Endothelial cell of umbilical vein (primary cell): ENCODE measurements at regions not wholly inside any gene's neighbourhood (a gene's known extent, or its start where the extent isn't known, plus 50 kb on each side); places are given as distances from the start of the nearest gene placed in this dataset.

Experiments
- BruUV-seq: library from RNA; stranded (reverse); fragments of 400-500 nt; replicated peaks from 2 replicates; lab custom pipeline; 2021; lab: Mats Ljungman, UMichigan
- CTCF ChIA-PET: fragments of 300-600, 350-600 bp; sonication (Branson Sonifier 250); formaldehyde crosslinking; loops from one replicate; lab custom pipeline; 2021; ENCODE audit warnings: antibody characterized with exemption, inconsistent platforms; lab: Charles Lee
- POLR2A ChIA-PET: fragments of 300-600, 350-600 bp; sonication (Branson Sonifier 250); formaldehyde crosslinking; loops from one replicate; lab custom pipeline; 2021; ENCODE audit warnings: antibody characterized with exemption, inconsistent platforms; lab: Charles Lee
- DNase-seq: peaks from one replicate; pipeline ENCODE4 v3.0.0-alpha.2; 2011; ENCODE audit warnings: low read depth, low spot score
- FAIRE-seq: peaks from 2 replicates; lab custom pipeline; 2011; peaks lifted over from hg19 to GRCh38; lab: Jason Lieb, UNC
- H2AFZ ChIP-seq: 2 replicates; pipeline ENCODE4 v1.6.0; 2012; ENCODE audit warnings: low read depth, low read length, control low read depth, inconsistent platforms
- H3K27ac ChIP-seq: 2 replicates; pipeline ENCODE4 v1.5.1; 2011; ENCODE audit warnings: low read depth, mild to moderate bottlenecking, control low read depth, low read length, moderate library complexity; ENCODE audit not compliant: insufficient read depth
- H3K27me3 ChIP-seq, 2 experiments: 2 replicates each; pipeline versions ENCODE4 v1.6.0 to v1.6.1; 2011; ENCODE audit warnings: low read length in 2 of 2, mixed read lengths in 1 of 2; ENCODE audit not compliant: control insufficient read depth in 2 of 2, insufficient read depth in 2 of 2
- H3K36me3 ChIP-seq, 2 experiments: 2 replicates in 1 of 2; 3 replicates in 1 of 2; pipeline ENCODE4 v1.5.1; 2011; ENCODE audit warnings: low read length in 2 of 2, mild to moderate bottlenecking in 1 of 2, moderate library complexity in 1 of 2; ENCODE audit not compliant: control insufficient read depth in 2 of 2, insufficient read depth in 2 of 2; ENCODE audit errors: extremely low read depth in 1 of 2
- H3K4me1 ChIP-seq: 3 replicates; pipeline ENCODE4 v1.5.1; 2011; ENCODE audit warnings: mild to moderate bottlenecking, low read length; ENCODE audit not compliant: control insufficient read depth, insufficient read depth; ENCODE audit errors: extremely low read depth
- H3K4me2 ChIP-seq: 2 replicates; pipeline ENCODE4 v1.6.1; 2011; ENCODE audit warnings: low read length, control low read depth, mixed read lengths; ENCODE audit not compliant: insufficient read depth
- H3K4me3 ChIP-seq, 3 experiments: fragments of 200-600 bp in 1 of 3; sonication (generic), shearing (Covaris generic) in 1 of 3; replicated peaks in 1 of 3; 2 replicates each; pipeline ENCODE4 v1.5.1; 2011 to 2016; ENCODE audit warnings: control low read depth in 3 of 3, low read length in 3 of 3, mild to moderate bottlenecking in 2 of 3, inconsistent platforms in 1 of 3, low read depth in 1 of 3, moderate library complexity in 1 of 3; ENCODE audit not compliant: insufficient read depth in 1 of 3
- H3K79me2 ChIP-seq: 2 replicates; pipeline ENCODE4 v1.6.0; 2012; ENCODE audit warnings: low read length, inconsistent platforms; ENCODE audit not compliant: control insufficient read depth, insufficient read depth
- H3K9ac ChIP-seq: replicated peaks from 2 replicates; pipeline ENCODE3; 2011; ENCODE audit warnings: low read length, control low read depth; ENCODE audit not compliant: insufficient read depth; ENCODE audit errors: extremely low read depth
- H3K9me1 ChIP-seq: replicated peaks from 3 replicates; pipeline ENCODE4 v1.6.0; 2011; ENCODE audit warnings: mild to moderate bottlenecking, low read length; ENCODE audit not compliant: control insufficient read depth, insufficient read depth; ENCODE audit errors: extremely low read depth
- H3K9me3 ChIP-seq: replicated peaks from 2 replicates; pipeline ENCODE4 v1.5.1; 2012; ENCODE audit warnings: low read length, inconsistent platforms; ENCODE audit not compliant: control insufficient read depth, insufficient read depth
- H4K20me1 ChIP-seq: replicated peaks from 2 replicates; pipeline ENCODE3; 2011; ENCODE audit warnings: mild to moderate bottlenecking, low read length; ENCODE audit not compliant: control insufficient read depth, insufficient read depth; ENCODE audit errors: extremely low read depth
- CTCF ChIP-seq, 2 donors: IDR thresholded peaks; 1 replicate in 1 of 2; 2 replicates in 1 of 2; pipeline ENCODE4 v1.5.1; 2011; ENCODE audit warnings: low read length in 2 of 2, mild to moderate bottlenecking in 2 of 2, moderate library complexity in 2 of 2, control low read depth in 1 of 2, inconsistent platforms in 1 of 2, low read depth in 1 of 2; ENCODE audit not compliant: insufficient read depth in 1 of 2; ENCODE audit errors: extremely low read depth in 1 of 2
- EZH2 ChIP-seq: IDR thresholded peaks from 2 replicates; pipeline ENCODE4 v1.6.1; 2012; ENCODE audit warnings: borderline replicate concordance, low read depth, mild to moderate bottlenecking, moderate library complexity, low read length, inconsistent platforms; ENCODE audit not compliant: severe bottlenecking
- FOS ChIP-seq: IDR thresholded peaks from 2 replicates; pipeline ENCODE4 v1.6.1; 2011; ENCODE audit warnings: mild to moderate bottlenecking, low read length, moderate library complexity, borderline replicate concordance; ENCODE audit not compliant: insufficient read depth
- GATA2 ChIP-seq: IDR thresholded peaks from 2 replicates; pipeline ENCODE4 v1.7.0; 2011; ENCODE audit warnings: low read depth, mild to moderate bottlenecking, moderate library complexity, mixed read lengths, low read length; ENCODE audit not compliant: insufficient read length, insufficient read depth
- JUN ChIP-seq: IDR thresholded peaks from 2 replicates; pipeline ENCODE4 v1.6.1; 2011; ENCODE audit warnings: borderline replicate concordance, low read depth; ENCODE audit not compliant: insufficient read length, insufficient read depth
- MAX ChIP-seq: IDR thresholded peaks from 2 replicates; pipeline ENCODE4 v1.6.1; 2011; ENCODE audit not compliant: insufficient read depth, insufficient read length
- POLR2A ChIP-seq: IDR thresholded peaks from 2 replicates; pipeline ENCODE4 v1.6.1; 2012; ENCODE audit warnings: low read depth, mild to moderate bottlenecking, control low read depth, low read length
- POLR2AphosphoS5 ChIP-seq: IDR thresholded peaks from 2 replicates; pipeline ENCODE4 v1.6.1; 2012; ENCODE audit warnings: low read depth, mild to moderate bottlenecking, control low read depth, low read length, moderate library complexity; ENCODE audit not compliant: insufficient read depth
- dilution Hi-C: fragments of 300-500 bp; cut with MboI; formaldehyde crosslinking; loops from one replicate; pipeline ENCODE4 v1.15.0; 2019; ENCODE audit warnings: low sequenced_read_pairs; ENCODE audit not compliant: extremely low pct_ligation_motif_present
- intact Hi-C: fragments of 100-400 bp; cut with micrococcal nuclease; formaldehyde crosslinking; loops from one replicate; pipeline ENCODE4 v1.10.0; 2022

- TF ChIP-seq EZH2 (no peak), FOS (no peak), GATA2 (no peak), POLR2A (no peak), POLR2AphosphoS5 (no peak), CTCF (IDR thresholded peaks at IDR 0.05; ENCODE audit: extremely low read depth in 1 of 2, insufficient read depth in 1 of 2, low read depth in 1 of 2, low read length in 2 of 2) (no peak), MAX (no peak), JUN (no peak)
- DNase-seq (no peak), FAIRE-seq (no peak)
- H4K20me1 ChIP-seq = no peaks in the 10 kb centered on the region
- H3K4me3 ChIP-seq = no peak overlapping the region
- H3K79me2 ChIP-seq = no peaks in the 10 kb centered on the region
- H3K9ac ChIP-seq = no peak overlapping the region
- H3K36me3 ChIP-seq = no peaks in the 10 kb centered on the region
- H3K4me2 ChIP-seq = no peak overlapping the region
- no peaks in the 10 kb centered on the region for H3K9me3 ChIP-seq
- H3K27ac ChIP-seq = no peak overlapping the region
- ChIA-PET POLR2A (no interaction called here), CTCF (interaction anchor here (0.9 kb wide), 1 partner anchor 14 kb away, joined by 3 read pairs; no protein-coding TSS in a partner anchor)
- dilution Hi-C loops (no loop called here), intact Hi-C loops (no loop called here)
- H2AFZ ChIP-seq = no peak overlapping the region
- H3K27me3 ChIP-seq = no peaks in the 10 kb centered on the region
- no peaks in the 10 kb centered on the region for H3K4me1 ChIP-seq
- no peaks in the 10 kb centered on the region for H3K9me1 ChIP-seq
- no TSS peak for BruUV-seq
These were observed 152.6 kb upstream of the LHX1 start for GRCh38 chr17:36784633-36785032.
